K562 (cell line): ENCODE measurements at regions not wholly inside any gene's neighbourhood (a gene's known extent, or its start where the extent isn't known, plus 50 kb on each side); places are given as distances from the start of the nearest gene placed in this dataset.

ENCODE experiments used
- CTCF ChIP-seq, 3 experiments: IDR thresholded peaks in 2 of 3; conservative IDR thresholded peaks in 1 of 3; 2 replicates each; pipeline ENCODE4 v1.5.1; 2011 to 2012; ENCODE audit warnings: low read length in 3 of 3, mild to moderate bottlenecking in 3 of 3, control low read depth in 2 of 3, improper control_type of control experiment in 1 of 3, inconsistent platforms in 1 of 3, low read depth in 1 of 3, mixed read lengths in 1 of 3, moderate library complexity in 1 of 3; ENCODE audit not compliant: insufficient read depth in 2 of 3
- HMGXB4 ChIP-seq: sonication (generic); formaldehyde crosslinking; IDR thresholded peaks from 2 replicates; pipeline ENCODE4 v1.8.1; 2023; ENCODE audit warnings: mild to moderate bottlenecking, missing genetic modification reagents
- POLR2AphosphoS5 ChIP-seq: IDR thresholded peaks from 2 replicates; pipeline ENCODE4 v1.6.1; 2011; ENCODE audit warnings: mild to moderate bottlenecking, low read depth, low read length, moderate library complexity; ENCODE audit not compliant: control insufficient read depth, insufficient read depth
- SRSF1 ChIP-seq: fragments of 200-400 bp; formaldehyde crosslinking; IDR thresholded peaks from 2 replicates; pipeline ENCODE4 v1.6.1; 2017; ENCODE audit warnings: mild to moderate bottlenecking, low read depth, low read length, moderate library complexity
- TSHZ1 ChIP-seq: fragments of 250-450 bp; sonication (Bioruptor Pico); IDR thresholded peaks from 2 replicates; pipeline ENCODE4 v1.4.0; 2020; ENCODE audit warnings: mild to moderate bottlenecking, moderate library complexity
- ZZZ3 ChIP-seq: fragments of 450-650 bp; IDR thresholded peaks from 2 replicates; pipeline ENCODE4 v1.6.1; 2016; ENCODE audit warnings: antibody characterized with exemption, mild to moderate bottlenecking, moderate library complexity

GRCh38 chr2:52520644-52521043 is 1247.0 kb upstream of the CHAC2 start:
- TF ChIP-seq CTCF (IDR thresholded peaks at IDR 0.05 in 2 of 3, conservative IDR thresholded peaks at IDR 0.05 in 1 of 3; ENCODE audit: insufficient read depth in 2 of 3, low read depth in 1 of 3, low read length in 3 of 3) (no peak), TSHZ1 (no peak), POLR2AphosphoS5 (no peak), HMGXB4 (CRISPR knock-in tag) (no peak), ZZZ3 (no peak), SRSF1 (no peak)
